GM06990 (cell line): ENCODE measurements at regions not wholly inside any gene's neighbourhood (a gene's known extent, or its start where the extent isn't known, plus 50 kb on each side); places are given as distances from the start of the nearest gene placed in this dataset.

Source experiments
- DNase-seq: peaks from one replicate; pipeline ENCODE4 v3.0.0-alpha.2; 2011; ENCODE audit not compliant: insufficient read length; ENCODE audit errors: extremely low read depth
- H3K27me3 ChIP-seq: replicated peaks from 2 replicates; pipeline ENCODE4 v1.6.0; 2011; ENCODE audit warnings: low read length; ENCODE audit not compliant: control insufficient read depth, insufficient read depth
- H3K36me3 ChIP-seq: 2 replicates; pipeline ENCODE4 v1.5.1; 2011; ENCODE audit warnings: low read length; ENCODE audit not compliant: control insufficient read depth, insufficient read depth
- H3K4me3 ChIP-seq: replicated peaks from 2 replicates; pipeline ENCODE4 v1.5.1; 2011; ENCODE audit warnings: low read depth, mild to moderate bottlenecking, control low read depth, low read length
- CTCF ChIP-seq: IDR thresholded peaks from 2 replicates; pipeline ENCODE4 v1.5.1; 2011; ENCODE audit warnings: low read length, control low read depth, mild to moderate bottlenecking, inconsistent platforms; ENCODE audit not compliant: insufficient read depth, poor library complexity, severe bottlenecking

- no peaks in the 10 kb centered on the region for H3K27me3 ChIP-seq
- H3K36me3 ChIP-seq: no peaks in the 10 kb centered on the region
- H3K4me3 ChIP-seq: no peak overlapping the region
- no peak for DNase-seq
- TF ChIP-seq CTCF: no peak
Observed at GRCh38 chr2:24432735-24433134, 58.3 kb upstream of the NCOA1 start.

DNA sequence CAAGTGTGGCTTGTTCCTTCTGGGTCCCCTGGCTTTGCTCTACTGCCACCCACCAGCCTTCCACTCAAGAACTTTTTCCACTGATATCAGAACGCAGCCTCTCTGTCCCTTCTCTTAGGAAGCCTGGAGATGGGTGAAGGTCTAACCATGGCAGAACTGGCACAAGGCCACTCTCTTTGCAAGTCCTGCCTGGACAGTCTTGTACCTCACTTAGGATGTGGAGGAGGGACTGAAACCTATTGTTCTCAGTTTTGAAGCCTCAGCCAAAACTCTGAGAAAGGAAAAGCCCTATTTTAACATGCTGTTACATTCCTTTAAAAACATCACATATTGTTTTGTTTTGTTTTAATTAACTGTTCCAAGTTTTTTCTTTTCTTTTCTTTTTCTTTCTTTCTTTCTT lies 58.9 kb upstream of the NCOA1 start:
- no peak for DNase-seq
- TF ChIP-seq CTCF: no peak
- no peaks in the 10 kb centered on the region for H3K36me3 ChIP-seq
- no peak overlapping the region for H3K4me3 ChIP-seq
- no peaks in the 10 kb centered on the region for H3K27me3 ChIP-seq

DNA sequence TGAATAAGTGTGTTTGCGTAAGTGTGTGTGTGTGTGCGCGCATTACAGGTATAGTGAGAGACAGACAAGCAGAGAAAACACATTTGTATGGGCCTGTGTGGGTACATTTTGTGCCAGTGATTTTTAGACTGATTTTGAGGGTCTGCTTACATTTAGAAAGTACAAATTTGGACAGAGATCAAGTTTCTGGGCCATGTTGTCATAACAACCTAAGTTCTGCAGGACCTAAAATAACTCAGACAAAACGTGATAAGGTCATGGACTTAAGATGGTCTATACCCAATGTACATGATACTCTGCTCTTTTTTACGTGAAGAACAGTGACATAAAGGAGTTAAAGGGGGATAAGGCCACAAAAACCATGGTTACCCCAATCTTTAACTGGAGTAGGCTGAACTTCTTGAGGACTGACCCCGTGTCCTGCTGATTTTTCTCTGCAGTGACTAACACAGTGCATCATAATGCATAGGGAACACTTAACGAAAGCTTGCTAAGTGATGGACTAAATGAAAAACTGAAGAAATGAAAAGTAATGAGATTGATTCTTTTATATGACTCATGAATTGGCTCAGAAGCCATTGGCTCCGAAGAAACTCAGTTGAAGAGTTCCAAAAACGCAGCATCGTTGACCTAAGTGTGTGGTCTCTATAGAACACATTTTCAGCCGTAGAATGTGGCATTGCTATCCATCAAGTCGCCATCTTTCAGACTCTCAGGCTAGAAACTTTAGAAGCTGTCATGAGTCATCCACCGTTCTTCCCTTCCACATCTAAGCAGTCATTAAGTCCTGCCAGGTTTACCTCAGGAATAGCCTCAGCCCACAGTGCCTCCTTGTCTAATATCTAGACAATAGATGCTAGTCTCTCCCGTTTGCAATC lies 61.6 kb upstream of the NCOA1 start:
- H3K4me3 ChIP-seq: no peak overlapping the region
- no peaks in the 10 kb centered on the region for H3K27me3 ChIP-seq
- TF ChIP-seq CTCF: no peak
- no peak for DNase-seq
- H3K36me3 ChIP-seq: no peaks in the 10 kb centered on the region

DNA sequence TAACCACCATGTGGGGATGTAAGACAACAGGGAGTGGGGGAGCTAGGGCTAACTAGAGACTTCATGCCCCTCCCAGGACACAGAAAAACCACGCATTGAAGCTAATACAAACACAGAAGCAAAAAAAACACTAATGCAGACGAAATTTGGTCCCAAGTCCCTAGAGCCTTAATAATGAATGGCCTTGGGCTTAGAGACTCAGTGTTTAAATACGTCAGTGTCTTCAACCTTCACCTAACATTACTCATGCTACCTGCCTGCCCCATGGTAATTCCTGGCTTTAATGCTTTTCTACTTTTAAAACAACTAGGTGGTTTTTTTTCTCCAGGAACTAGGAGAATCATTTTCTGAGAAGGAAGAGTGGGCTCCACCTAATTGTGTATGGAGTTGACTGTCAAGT lies 64.1 kb upstream of the ITSN2 start:
- TF ChIP-seq CTCF: no peak
- H3K4me3 ChIP-seq: no peak overlapping the region
- H3K27me3 ChIP-seq: no peaks in the 10 kb centered on the region
- no peaks in the 10 kb centered on the region for H3K36me3 ChIP-seq
- no peak for DNase-seq

DNA sequence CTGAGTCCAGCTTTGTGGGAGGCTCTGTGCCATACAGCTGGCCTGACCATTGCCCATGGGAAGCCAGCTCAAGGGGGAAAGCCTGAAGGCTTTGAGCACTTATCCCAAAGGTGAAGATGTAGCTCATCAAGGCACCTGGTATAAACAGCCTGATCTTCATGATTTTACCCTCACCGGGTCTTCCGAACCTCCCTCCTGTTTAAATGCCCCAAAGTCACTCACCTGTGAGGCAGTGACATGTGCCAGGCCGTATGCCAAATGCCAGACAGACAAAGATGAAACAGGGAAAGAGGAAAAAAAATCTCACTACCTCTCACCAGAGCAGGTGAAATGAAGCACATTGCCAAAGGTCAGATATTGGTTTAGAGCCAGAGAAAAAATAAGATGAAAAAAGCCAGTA lies 62.8 kb upstream of the ITSN2 start:
- no peaks in the 10 kb centered on the region for H3K36me3 ChIP-seq
- no peaks in the 10 kb centered on the region for H3K27me3 ChIP-seq
- H3K4me3 ChIP-seq: no peak overlapping the region
- TF ChIP-seq CTCF: no peak
- no peak for DNase-seq
